Astrocyte of the hippocampus (primary cell): ENCODE measurements at regions not wholly inside any gene's neighbourhood (a gene's known extent, or its start where the extent isn't known, plus 50 kb on each side); places are given as distances from the start of the nearest gene placed in this dataset.
"Not testable (repeated sequence)": the region's sequence is repeated elsewhere in the genome, so short reads cannot be mapped to it uniquely, and the experiment has no call there.

ENCODE experiments used
- DNase-seq: peaks from one replicate; pipeline ENCODE4 v3.0.0; 2011; ENCODE audit warnings: low read depth, low spot score

GRCh38 chr3:64806668-64807605 lies 119.1 kb upstream of the ADAMTS9 start:
- no peak for DNase-seq

GRCh38 chr3:64805978-64806377 lies 118.2 kb upstream of the ADAMTS9 start:
- no peak for DNase-seq

- DNase-seq = no peak
Measured at GRCh38 chr3:64805248-64805647, 117.4 kb upstream of the ADAMTS9 start.

GRCh38 chr3:64803469-64803868 lies 115.7 kb upstream of the ADAMTS9 start:
- DNase-seq = no peak

GRCh38 chr3:64802460-64802859 lies 114.7 kb upstream of the ADAMTS9 start:
- no peak for DNase-seq

- DNase-seq = no peak
Measured at GRCh38 chr3:64801856-64802255, 114.1 kb upstream of the ADAMTS9 start.

GRCh38 chr3:64799606-64800005 lies 111.8 kb upstream of the ADAMTS9 start:
- DNase-seq = no peak

- peak; percentile 7 for DNase-seq
Measured at GRCh38 chr3:64798316-64798715, 110.5 kb upstream of the ADAMTS9 start.

GRCh38 chr3:64796607-64797399 lies 109.0 kb upstream of the ADAMTS9 start:
- DNase-seq = no peak

- peak; percentile 32 for DNase-seq
Measured at GRCh38 chr3:64792445-64792844, 104.6 kb upstream of the ADAMTS9 start.

GRCh38 chr3:64789111-64789510 lies 101.3 kb upstream of the ADAMTS9 start:
- no peak for DNase-seq

- DNase-seq = no peak
Measured at GRCh38 chr3:64783200-64783599, 95.4 kb upstream of the ADAMTS9 start.

- not testable (repeated sequence) for DNase-seq
Measured at GRCh38 chr3:64780923-64781322, 93.1 kb upstream of the ADAMTS9 start.

GRCh38 chr3:64773137-64773536 lies 85.3 kb upstream of the ADAMTS9 start:
- no peak for DNase-seq

GRCh38 chr3:64766440-64766839 lies 78.6 kb upstream of the ADAMTS9 start:
- DNase-seq = no peak

GRCh38 chr3:64765947-64766346 lies 78.1 kb upstream of the ADAMTS9 start:
- DNase-seq = no peak

- DNase-seq = no peak
Measured at GRCh38 chr3:64764386-64764929, 76.7 kb upstream of the ADAMTS9 start.

GRCh38 chr3:64763980-64764379 lies 76.2 kb upstream of the ADAMTS9 start:
- no peak for DNase-seq

- DNase-seq = no peak
Measured at GRCh38 chr3:64761729-64762128, 73.9 kb upstream of the ADAMTS9 start.

- DNase-seq = no peak
Measured at GRCh38 chr3:64760258-64760657, 72.5 kb upstream of the ADAMTS9 start.

GRCh38 chr3:64759811-64760210 lies 72.0 kb upstream of the ADAMTS9 start:
- DNase-seq = no peak

GRCh38 chr3:64756398-64756986 lies 68.7 kb upstream of the ADAMTS9 start:
- DNase-seq = peak; percentile 26
